ENCODE measurements at regions not wholly inside any gene's neighbourhood (a gene's known extent, or its start where the extent isn't known, plus 50 kb on each side); places are given as distances from the start of the nearest gene placed in this dataset.

DNA sequence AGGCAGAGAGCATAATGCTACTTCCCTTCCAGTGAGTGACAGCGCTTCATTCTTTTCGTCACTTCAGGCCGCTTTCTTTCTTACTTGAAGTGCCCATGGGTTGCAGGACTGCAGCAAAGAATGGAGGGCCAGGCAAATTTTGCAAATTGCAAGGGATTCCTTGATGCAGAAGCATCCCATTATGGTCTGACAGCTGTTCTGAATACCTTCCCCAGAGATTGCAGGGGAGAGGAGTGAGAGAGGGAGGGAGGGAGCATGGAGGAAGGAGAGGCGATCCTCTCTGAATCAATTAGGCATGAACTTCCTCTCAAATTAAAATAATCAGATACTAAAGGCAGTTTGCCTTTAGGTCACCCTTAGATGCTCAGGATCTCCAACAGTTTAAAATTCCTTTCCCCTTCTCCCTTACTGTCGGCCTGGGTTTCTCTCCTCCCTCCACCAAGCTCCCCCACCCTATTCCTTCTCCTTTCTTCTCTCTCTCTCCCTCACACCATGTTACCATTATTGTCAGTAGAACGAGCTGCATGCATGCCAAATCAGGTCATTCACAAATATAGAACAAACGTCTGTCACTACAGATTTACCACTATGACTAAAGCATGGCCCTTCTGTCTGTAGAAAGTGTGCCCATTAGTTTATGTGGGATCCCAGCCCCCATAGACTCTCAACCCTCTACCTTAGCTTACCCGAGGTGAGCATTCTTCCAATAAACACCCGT is 289.2 kb downstream of the CD83 start:
- Histone ChIP-seq H3K27me3 (ENCODE audit: low read length) (no peaks in the 10 kb centered on the region), H3K27ac (ENCODE audit: low read depth, low read length) (no peak overlapping the region), H3K4me2 (ENCODE audit: low read depth, low read length, poor library complexity, severe bottlenecking) (no peak overlapping the region), H3K4me3 (ENCODE audit: insufficient read depth, low read length, poor library complexity, severe bottlenecking) (no peak overlapping the region), H3F3A (ENCODE audit: insufficient read depth) (no peaks in the 10 kb centered on the region), H3K9ac (ENCODE audit: low read length) (no peak overlapping the region), H3K79me2 (ENCODE audit: insufficient read depth, low read length) (no peaks in the 10 kb centered on the region), H3K36me3 (ENCODE audit: low read length) (no peaks in the 10 kb centered on the region), H3K9me2 (replicated peaks; ENCODE audit: insufficient read depth, low read length) (no peaks in the 10 kb centered on the region), H4K20me1 (ENCODE audit: low read depth, low read length) (no peaks in the 10 kb centered on the region), H2AFZ (ENCODE audit: low read depth, low read length, severe bottlenecking) (no peak overlapping the region), H3K9me3 (ENCODE audit: insufficient read depth, low read length) (no peaks in the 10 kb centered on the region)
- TF ChIP-seq CTCF (IDR thresholded peaks at IDR 0.05; ENCODE audit: insufficient read depth, low read length, poor library complexity, severe bottlenecking), result no peak
- no peak for TF ChIP-seq EZH2phosphoT487 (conservative IDR thresholded peaks at IDR 0.05; ENCODE audit: low read length)

DNA sequence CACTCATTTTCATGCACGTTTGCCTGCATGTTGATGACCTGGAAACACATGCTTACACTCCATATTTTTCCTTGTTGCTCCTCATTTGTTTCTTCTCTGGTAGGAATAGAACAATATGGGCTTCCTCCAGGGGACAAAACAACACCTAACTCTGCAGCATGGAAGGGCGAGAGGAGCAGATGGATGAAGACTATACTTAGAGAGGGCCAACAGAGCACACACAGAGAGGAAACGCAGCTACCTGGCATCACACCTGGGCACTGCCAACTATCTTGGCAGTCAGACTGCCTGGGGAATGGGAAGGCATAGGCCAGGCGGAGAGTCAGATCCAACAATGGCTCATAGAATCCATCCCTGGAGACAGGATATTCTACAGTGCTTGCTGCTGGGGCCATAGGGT is 290.9 kb downstream of the CD83 start:
- Histone ChIP-seq H3K27ac (ENCODE audit: low read depth, low read length) (no peak overlapping the region), H3K9me3 (ENCODE audit: insufficient read depth, low read length) (no peaks in the 10 kb centered on the region), H2AFZ (ENCODE audit: low read depth, low read length, severe bottlenecking) (no peak overlapping the region)

GRCh38 chr6:14412026-14412425 is 294.5 kb downstream of the CD83 start:
- Histone ChIP-seq H3K4me2 (ENCODE audit: low read depth, low read length, poor library complexity, severe bottlenecking) (no peak overlapping the region), H3K79me2 (ENCODE audit: insufficient read depth, low read length) (no peaks in the 10 kb centered on the region), H3K9ac (ENCODE audit: low read length) (no peak overlapping the region), H3K27ac (ENCODE audit: low read depth, low read length) (no peak overlapping the region), H3K36me3 (ENCODE audit: low read length) (no peaks in the 10 kb centered on the region), H3K27me3 (ENCODE audit: low read length) (0 out of 2 replicates have a peak, but pooled peaks cover 1% of the 10 kb centered on the region), H3K9me2 (replicated peaks; ENCODE audit: insufficient read depth, low read length) (no peaks in the 10 kb centered on the region), H3F3A (ENCODE audit: insufficient read depth) (no peaks in the 10 kb centered on the region), H4K20me1 (ENCODE audit: low read depth, low read length) (no peaks in the 10 kb centered on the region), H3K9me3 (ENCODE audit: insufficient read depth, low read length) (no peaks in the 10 kb centered on the region), H2AFZ (ENCODE audit: low read depth, low read length, severe bottlenecking) (no peak overlapping the region), H3K4me3 (ENCODE audit: insufficient read depth, low read length, poor library complexity, severe bottlenecking) (no peak overlapping the region)
- no peak for TF ChIP-seq EZH2phosphoT487 (conservative IDR thresholded peaks at IDR 0.05; ENCODE audit: low read length)
- TF ChIP-seq CTCF (IDR thresholded peaks at IDR 0.05; ENCODE audit: insufficient read depth, low read length, poor library complexity, severe bottlenecking), result no peak

More for the DNA sequence above, 290.9 kb downstream of the CD83 start:
- H3F3A ChIP-seq (ENCODE audit: insufficient read depth), result no peaks in the 10 kb centered on the region
- H3K9me2 ChIP-seq (replicated peaks; ENCODE audit: insufficient read depth, low read length), result no peaks in the 10 kb centered on the region
- H3K36me3 ChIP-seq (ENCODE audit: low read length), result no peaks in the 10 kb centered on the region
- H3K9ac ChIP-seq (ENCODE audit: low read length), result no peak overlapping the region
- H3K79me2 ChIP-seq (ENCODE audit: insufficient read depth, low read length), result no peaks in the 10 kb centered on the region
- H4K20me1 ChIP-seq (ENCODE audit: low read depth, low read length), result no peaks in the 10 kb centered on the region
- no peak overlapping the region for H3K4me3 ChIP-seq (ENCODE audit: insufficient read depth, low read length, poor library complexity, severe bottlenecking)
- H3K27me3 ChIP-seq (ENCODE audit: low read length), result no peaks in the 10 kb centered on the region
- TF ChIP-seq CTCF (IDR thresholded peaks at IDR 0.05; ENCODE audit: insufficient read depth, low read length, poor library complexity, severe bottlenecking) (no peak), EZH2phosphoT487 (conservative IDR thresholded peaks at IDR 0.05; ENCODE audit: low read length) (no peak)
- no peak overlapping the region for H3K4me2 ChIP-seq (ENCODE audit: low read depth, low read length, poor library complexity, severe bottlenecking)
